Prostate gland (tissue), 2 donors: ENCODE measurements at regions not wholly inside any gene's neighbourhood (a gene's known extent, or its start where the extent isn't known, plus 50 kb on each side); places are given as distances from the start of the nearest gene placed in this dataset.

ENCODE experiments used
- DNase-seq: peaks from one replicate; pipeline ENCODE4 v3.0.0-alpha.2; 2019; ENCODE audit warnings: low spot score
- H3K27ac ChIP-seq, 2 donors: fragments of 200-600 bp; sonication (generic); 2 replicates each; pipeline ENCODE4 v1.5.1; 2017 to 2019
- H3K27me3 ChIP-seq: fragments of 200-600 bp; sonication (generic); replicated peaks from 2 replicates; pipeline ENCODE4 v1.5.1; 2019; ENCODE audit not compliant: insufficient read depth
- H3K36me3 ChIP-seq, 2 donors: fragments of 200-600 bp; sonication (generic); 1 replicate in 1 of 2; 2 replicates in 1 of 2; pipeline versions ENCODE4 v1.5.1 to v1.8.1; 2017 to 2019
- H3K4me1 ChIP-seq: fragments of 200-600 bp; sonication (generic); replicated peaks from 2 replicates; pipeline ENCODE4 v1.5.1; 2019
- H3K4me3 ChIP-seq, 2 donors: fragments of 200-600 bp; sonication (generic); 2 replicates each; pipeline ENCODE4 v1.5.1; 2017 to 2019
- H3K9me3 ChIP-seq: fragments of 200-600 bp; sonication (generic); 2 replicates; pipeline ENCODE4 v1.5.1; 2017
- POLR2A ChIP-seq: fragments of 450-650 bp; IDR thresholded peaks from one replicate; pipeline ENCODE4 v1.6.1; 2016; ENCODE audit warnings: antibody characterized with exemption, mild to moderate bottlenecking
- POLR2AphosphoS5 ChIP-seq: sonication (generic); formaldehyde crosslinking; IDR thresholded peaks from one replicate; pipeline ENCODE4 v1.6.1; 2017; ENCODE audit warnings: antibody characterized with exemption
- WGBS: methylation state at CpG from one replicate; pipeline ENCODE4 v1.1.5; 2018; 5-methylcytosine and 5-hydroxymethylcytosine counted together
- intact Hi-C: fragments of 100-400 bp; cut with DNase I; formaldehyde crosslinking; loops from one replicate; pipeline ENCODE4 v1.14.2; 2022
- TF ChIP-seq, protein P1 (sequence below), 4 experiments: fragments of 200-600 bp in 2 of 4; fragments of 450-650 bp in 2 of 4; sonication (generic) in 2 of 4; IDR thresholded peaks; 1 replicate in 3 of 4; 2 replicates in 1 of 4; pipeline ENCODE4 v1.5.1; 2016 to 2019; ENCODE audit warnings: antibody characterized with exemption in 4 of 4, mild to moderate bottlenecking in 2 of 4, moderate library complexity in 2 of 4

DNA sequence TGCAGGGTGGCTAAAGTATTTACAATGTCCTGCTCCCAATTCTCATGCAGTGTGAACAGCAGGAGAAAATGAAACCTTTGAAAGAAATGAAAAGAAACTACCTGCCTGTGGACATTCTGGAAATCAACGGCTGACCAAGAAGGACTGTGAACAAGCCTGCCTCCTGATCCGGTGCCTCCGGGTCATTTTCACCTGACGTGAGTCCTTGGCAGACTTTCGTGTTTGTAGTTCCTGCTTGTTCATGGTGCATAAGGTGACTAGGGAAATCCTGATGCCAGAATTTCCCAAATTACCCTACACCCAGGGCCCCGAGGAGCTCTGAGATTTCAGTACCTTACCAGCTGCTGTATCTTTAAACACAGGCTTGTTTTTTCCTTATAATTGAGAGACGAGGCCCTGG, 317.5 kb downstream of the TLE1 start:
- WGBS: 54% methylated on average over 7 of the region's 7 CpGs
- intact Hi-C loops: no loop called here
- no peaks in the 10 kb centered on the region for H3K36me3 ChIP-seq
- no peak overlapping the region for H3K27ac ChIP-seq
- H3K9me3 ChIP-seq: no peaks in the 10 kb centered on the region
- no peak for TF ChIP-seq POLR2AphosphoS5
- TF ChIP-seq, protein P1, sequence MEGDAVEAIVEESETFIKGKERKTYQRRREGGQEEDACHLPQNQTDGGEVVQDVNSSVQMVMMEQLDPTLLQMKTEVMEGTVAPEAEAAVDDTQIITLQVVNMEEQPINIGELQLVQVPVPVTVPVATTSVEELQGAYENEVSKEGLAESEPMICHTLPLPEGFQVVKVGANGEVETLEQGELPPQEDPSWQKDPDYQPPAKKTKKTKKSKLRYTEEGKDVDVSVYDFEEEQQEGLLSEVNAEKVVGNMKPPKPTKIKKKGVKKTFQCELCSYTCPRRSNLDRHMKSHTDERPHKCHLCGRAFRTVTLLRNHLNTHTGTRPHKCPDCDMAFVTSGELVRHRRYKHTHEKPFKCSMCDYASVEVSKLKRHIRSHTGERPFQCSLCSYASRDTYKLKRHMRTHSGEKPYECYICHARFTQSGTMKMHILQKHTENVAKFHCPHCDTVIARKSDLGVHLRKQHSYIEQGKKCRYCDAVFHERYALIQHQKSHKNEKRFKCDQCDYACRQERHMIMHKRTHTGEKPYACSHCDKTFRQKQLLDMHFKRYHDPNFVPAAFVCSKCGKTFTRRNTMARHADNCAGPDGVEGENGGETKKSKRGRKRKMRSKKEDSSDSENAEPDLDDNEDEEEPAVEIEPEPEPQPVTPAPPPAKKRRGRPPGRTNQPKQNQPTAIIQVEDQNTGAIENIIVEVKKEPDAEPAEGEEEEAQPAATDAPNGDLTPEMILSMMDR (IDR thresholded peaks at IDR 0.05): no peak
- no peak for TF ChIP-seq POLR2A
- no peak overlapping the region for H3K4me3 ChIP-seq
- DNase-seq: no peak
- H3K4me1 ChIP-seq: no peaks in the 10 kb centered on the region
- no peaks in the 10 kb centered on the region for H3K27me3 ChIP-seq

DNA sequence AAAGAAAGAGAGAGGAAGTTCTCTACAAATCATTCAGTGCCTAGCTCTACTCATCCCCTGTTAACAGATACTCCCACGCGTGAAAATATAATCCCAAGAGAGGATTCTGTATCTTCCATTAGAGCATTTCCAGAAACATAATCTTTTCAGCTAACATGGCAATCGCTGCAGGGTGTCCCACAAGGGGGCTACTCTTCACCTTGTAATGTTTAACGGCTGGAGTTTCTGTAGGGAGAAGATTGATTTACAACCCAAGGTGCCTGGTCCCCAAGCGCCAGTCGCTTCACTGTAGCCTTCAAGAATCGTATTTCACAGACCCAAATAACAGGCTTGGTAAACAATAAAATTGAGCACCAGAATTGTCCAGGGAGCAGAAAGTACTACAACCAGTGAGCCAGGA, 318.7 kb downstream of the TLE1 start:
- Histone ChIP-seq H3K27me3 (no peaks in the 10 kb centered on the region), H3K9me3 (no peaks in the 10 kb centered on the region), H3K27ac (no peak overlapping the region), H3K4me3 (no peak overlapping the region), H3K4me1 (no peaks in the 10 kb centered on the region), H3K36me3 (no peaks in the 10 kb centered on the region)
- TF ChIP-seq, protein P1 (IDR thresholded peaks at IDR 0.05): no peak
- no peak for TF ChIP-seq POLR2AphosphoS5
- no peak for TF ChIP-seq POLR2A
- intact Hi-C loops: no loop called here
- no peak for DNase-seq
- WGBS: 55% methylated on average over 7 of the region's 7 CpGs

DNA sequence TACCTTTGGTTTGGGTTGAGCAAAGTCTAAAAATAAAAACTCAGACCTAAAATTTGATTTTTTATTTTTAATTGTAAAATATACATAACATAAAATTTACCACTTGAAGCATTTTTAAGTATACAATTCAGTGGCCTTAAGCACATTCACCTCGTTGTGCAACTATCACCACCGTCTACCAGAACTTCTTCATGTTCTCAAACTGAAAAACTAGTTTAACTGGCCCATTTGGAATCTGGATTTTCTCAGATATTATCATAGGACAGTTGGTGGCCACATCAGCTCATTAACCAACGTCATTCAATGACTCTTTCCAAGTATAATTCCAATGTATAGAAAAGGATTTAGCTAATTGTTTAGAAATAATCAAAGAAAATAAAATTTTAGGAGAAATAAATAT, 319.3 kb downstream of the TLE1 start:
- no peaks in the 10 kb centered on the region for H3K36me3 ChIP-seq
- H3K9me3 ChIP-seq: no peaks in the 10 kb centered on the region
- no peak overlapping the region for H3K27ac ChIP-seq
- no peak for DNase-seq
- intact Hi-C loops: no loop called here
- no peaks in the 10 kb centered on the region for H3K4me1 ChIP-seq
- no peak for TF ChIP-seq POLR2AphosphoS5
- TF ChIP-seq POLR2A: no peak
- TF ChIP-seq, protein P1 (IDR thresholded peaks at IDR 0.05): no peak
- 54% methylated on average over 3 of the region's 3 CpGs for WGBS
- no peaks in the 10 kb centered on the region for H3K27me3 ChIP-seq
- no peak overlapping the region for H3K4me3 ChIP-seq

DNA sequence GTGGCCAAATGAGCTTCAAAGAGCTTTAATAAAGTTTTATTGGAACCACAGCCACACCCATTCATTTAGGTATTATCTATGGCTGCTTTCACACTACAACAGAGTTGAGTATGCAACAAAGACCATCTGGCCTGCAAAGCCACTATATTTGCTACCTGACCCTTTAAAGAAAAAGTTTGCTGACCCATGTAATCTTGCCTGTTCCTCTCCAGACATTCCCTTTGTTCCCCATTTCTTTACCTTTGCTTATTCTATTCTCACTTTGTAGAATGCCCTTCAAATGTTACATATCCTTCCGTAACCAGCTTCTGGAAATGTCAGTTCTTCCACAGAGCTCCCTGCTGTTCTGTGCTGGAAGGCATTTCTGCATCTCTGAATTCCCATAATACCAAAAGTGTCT, 320.2 kb downstream of the TLE1 start:
- no peak overlapping the region for H3K4me3 ChIP-seq
- no peaks in the 10 kb centered on the region for H3K9me3 ChIP-seq
- H3K36me3 ChIP-seq: no peaks in the 10 kb centered on the region
- DNase-seq: no peak
- TF ChIP-seq, protein P1 (IDR thresholded peaks at IDR 0.05): no peak
- TF ChIP-seq POLR2AphosphoS5: no peak
- no peak for TF ChIP-seq POLR2A
- H3K4me1 ChIP-seq: no peaks in the 10 kb centered on the region
- 100% methylated on average over 1 of the region's 1 CpG for WGBS
- intact Hi-C loops: no loop called here
- no peaks in the 10 kb centered on the region for H3K27me3 ChIP-seq
- H3K27ac ChIP-seq: no peak overlapping the region

DNA sequence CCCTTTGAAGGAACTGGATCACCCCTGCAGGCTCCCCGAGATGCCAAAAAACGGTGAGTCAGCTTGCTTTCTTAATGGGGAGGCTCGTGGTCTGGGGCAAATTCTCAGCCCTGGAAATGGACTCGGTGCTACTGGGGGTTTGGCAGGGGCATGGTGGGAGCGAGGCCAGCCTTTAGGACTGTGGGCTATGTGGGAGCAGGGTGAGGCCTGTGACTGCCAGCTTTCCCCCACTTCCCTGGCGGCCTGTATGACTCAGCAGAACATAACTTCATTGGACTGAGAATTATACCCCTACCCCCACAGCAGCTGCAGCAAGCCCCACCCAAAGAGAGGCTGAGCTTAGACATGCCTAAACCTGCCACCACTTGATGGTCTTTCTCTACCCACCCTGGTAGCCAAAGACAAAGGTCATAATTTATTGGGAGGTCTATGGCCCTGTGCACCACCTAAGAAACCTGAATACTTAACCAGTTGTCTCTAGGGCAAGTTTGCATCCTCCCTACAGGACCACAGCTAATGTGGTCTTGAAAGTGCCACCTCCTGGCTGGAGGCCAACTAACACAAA, 325.3 kb downstream of the TLE1 start:
- no peaks in the 10 kb centered on the region for H3K4me1 ChIP-seq
- H3K9me3 ChIP-seq: no peaks in the 10 kb centered on the region
- H3K36me3 ChIP-seq: no peaks in the 10 kb centered on the region
- no peak for DNase-seq
- intact Hi-C loops: no loop called here
- H3K27me3 ChIP-seq: no peaks in the 10 kb centered on the region
- H3K27ac ChIP-seq: no peak overlapping the region
- 89% methylated on average over 6 of the region's 6 CpGs for WGBS
- TF ChIP-seq POLR2A: no peak
- TF ChIP-seq, protein P1 (IDR thresholded peaks at IDR 0.05): no peak
- TF ChIP-seq POLR2AphosphoS5: no peak
- H3K4me3 ChIP-seq: no peak overlapping the region
